ENCODE measurements at regions not wholly inside any gene's neighbourhood (a gene's known extent, or its start where the extent isn't known, plus 50 kb on each side); places are given as distances from the start of the nearest gene placed in this dataset.

- Histone ChIP-seq H3K4me1 (no peaks in the 10 kb centered on the region), H3K4me3 (no peak overlapping the region), H3K27ac (no peak overlapping the region), H3K9me3 (peaks cover 0 to under 1% (median 0%) of the 10 kb centered on the region in 3 donors), H3K27me3 (no peaks in the 10 kb centered on the region), H3K36me3 (replicated peaks in 1 of 2; ENCODE audit: insufficient read depth in 1 of 2, low read depth in 2 of 2) (no peaks in the 10 kb centered on the region)
- 39 to 47% methylated on average over 5 of the region's 5 CpGs for WGBS, 2 donors
- intact Hi-C loops (cut with DNase I) = no loop called here
- peak; percentile 75 for ATAC-seq
- DNase-seq = peak; percentile 11 to 30 (median 14)
- TF ChIP-seq CTCF (IDR thresholded peaks at IDR 0.05) (no peak), POLR2A (IDR thresholded peaks at IDR 0.05) (no peak)
Measured at GRCh38 chr4:77347351-77347966, 190.5 kb downstream of the CCNG2 start.

GRCh38 chr4:77348815-77349214, 191.8 kb downstream of the CCNG2 start:
- Histone ChIP-seq H3K4me1 (no peaks in the 10 kb centered on the region), H3K9me3 (no peaks in the 10 kb centered on the region), H3K4me3 (no peak overlapping the region), H3K27me3 (no peaks in the 10 kb centered on the region), H3K36me3 (replicated peaks in 1 of 2; ENCODE audit: insufficient read depth in 1 of 2, low read depth in 2 of 2) (no peaks in the 10 kb centered on the region), H3K27ac (no peak overlapping the region)
- DNase-seq (no peak), ATAC-seq (no peak)
- intact Hi-C loops (cut with DNase I) = no loop called here
- TF ChIP-seq CTCF (IDR thresholded peaks at IDR 0.05) (no peak), POLR2A (IDR thresholded peaks at IDR 0.05) (no peak)

- no peak overlapping the region for H3K4me3 ChIP-seq
- WGBS, 2 donors = 76 to 90% methylated on average over 3 of the region's 3 CpGs
- H3K9me3 ChIP-seq = no peaks in the 10 kb centered on the region
- TF ChIP-seq CTCF (IDR thresholded peaks at IDR 0.05) = no peak
- no peak for TF ChIP-seq POLR2A (IDR thresholded peaks at IDR 0.05)
- ATAC-seq (no peak), DNase-seq (no peak)
- H3K27ac ChIP-seq = no peak overlapping the region
- no peaks in the 10 kb centered on the region for H3K27me3 ChIP-seq
- no peaks in the 10 kb centered on the region for H3K4me1 ChIP-seq
- no peaks in the 10 kb centered on the region for H3K36me3 ChIP-seq (replicated peaks in 1 of 2; ENCODE audit: insufficient read depth in 1 of 2, low read depth in 2 of 2)
- intact Hi-C loops (cut with DNase I) = no loop called here
Measured at GRCh38 chr4:77349364-77349763, 192.4 kb downstream of the CCNG2 start.

GRCh38 chr4:77349796-77350195, 192.8 kb downstream of the CCNG2 start:
- no peak for ATAC-seq
- intact Hi-C loops (cut with DNase I) = no loop called here
- H3K4me3 ChIP-seq = no peak overlapping the region
- no peaks in the 10 kb centered on the region for H3K4me1 ChIP-seq
- H3K9me3 ChIP-seq = no peaks in the 10 kb centered on the region
- H3K27ac ChIP-seq = no peak overlapping the region
- H3K27me3 ChIP-seq = no peaks in the 10 kb centered on the region
- 73 to 92% methylated on average over 1 of the region's 1 CpG for WGBS, 2 donors
- TF ChIP-seq CTCF (IDR thresholded peaks at IDR 0.05) (no peak), POLR2A (IDR thresholded peaks at IDR 0.05) (no peak)
- H3K36me3 ChIP-seq (replicated peaks in 1 of 2; ENCODE audit: insufficient read depth in 1 of 2, low read depth in 2 of 2) = no peaks in the 10 kb centered on the region
- DNase-seq = no peak

GRCh38 chr4:77352192-77352591, 195.2 kb downstream of the CCNG2 start:
- 88 to 94% methylated on average over 1 of the region's 1 CpG for WGBS, 2 donors
- H3K27ac ChIP-seq = no peak overlapping the region
- H3K4me3 ChIP-seq = no peak overlapping the region
- H3K9me3 ChIP-seq = no peaks in the 10 kb centered on the region
- ATAC-seq (no peak), DNase-seq (no peak)
- intact Hi-C loops (cut with DNase I) = no loop called here
- H3K4me1 ChIP-seq = no peaks in the 10 kb centered on the region
- no peaks in the 10 kb centered on the region for H3K36me3 ChIP-seq (replicated peaks in 1 of 2; ENCODE audit: insufficient read depth in 1 of 2, low read depth in 2 of 2)
- H3K27me3 ChIP-seq = no peaks in the 10 kb centered on the region
- TF ChIP-seq CTCF (IDR thresholded peaks at IDR 0.05) (no peak), POLR2A (IDR thresholded peaks at IDR 0.05) (no peak)
